ENCODE measurements at regions not wholly inside any gene's neighbourhood (a gene's known extent, or its start where the extent isn't known, plus 50 kb on each side); places are given as distances from the start of the nearest gene placed in this dataset.

DNA sequence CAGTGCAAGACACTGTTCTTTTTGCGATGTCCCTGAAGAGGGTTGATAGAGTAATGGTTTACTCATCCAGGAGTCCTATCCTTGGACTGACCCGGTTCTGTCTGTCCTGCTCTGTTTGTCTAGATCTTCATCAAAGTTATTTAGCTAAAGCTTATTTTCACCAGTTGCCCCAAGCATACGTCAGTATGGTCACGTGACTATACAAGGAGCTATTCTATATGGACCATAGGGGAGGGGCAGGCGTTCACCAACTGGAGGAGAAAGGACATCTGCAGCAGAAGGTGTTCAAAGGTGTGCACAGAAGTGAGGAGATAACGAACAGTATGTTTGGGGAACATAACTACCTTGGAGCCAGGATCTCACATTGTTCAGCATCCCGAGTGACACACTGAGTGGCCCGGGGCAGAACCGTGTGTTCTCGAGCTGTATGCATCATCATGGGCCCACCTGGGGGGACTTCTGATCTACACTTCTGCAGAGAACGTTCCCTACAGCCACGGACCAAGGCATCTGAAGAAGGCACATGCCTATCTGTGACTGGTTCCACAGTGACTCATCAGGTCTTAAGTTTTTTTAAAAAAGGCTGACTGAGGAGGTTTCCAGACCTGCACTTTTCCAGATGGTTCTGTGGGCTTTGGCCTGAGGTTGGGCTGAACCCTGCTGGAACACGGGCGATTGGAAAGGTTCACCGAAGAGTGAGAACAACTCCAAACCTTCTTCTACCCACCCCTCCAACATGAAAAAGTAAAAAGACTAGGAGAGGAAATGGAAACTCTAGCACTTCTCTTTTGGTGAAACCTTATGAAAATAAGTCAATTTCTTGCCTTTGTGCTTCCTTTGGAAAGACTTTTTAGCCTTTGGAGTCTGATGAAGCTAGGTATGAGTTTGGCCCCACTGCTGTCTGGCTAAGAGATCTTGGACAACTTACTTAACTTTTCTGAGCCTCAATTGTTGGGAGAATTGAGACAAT, 68.6 kb upstream of the YWHAQ start:
- ChIA-PET CTCF (interaction anchor here (1.0 to 1.7 kb wide), 2 partner anchors 26 to 39 kb away, joined by 3 to 4 read pairs; no protein-coding TSS in a partner anchor), POLR2A (no interaction called here)
- no peak for TF ChIP-seq CTCF (IDR thresholded peaks at IDR 0.05; ENCODE audit: control extremely low read depth, extremely low read depth, low read depth, missing control alignments)
- no peak for DNase-seq (ENCODE audit: extremely low spot score)

GRCh38 chr2:9700109-9700495, 69.3 kb upstream of the YWHAQ start:
- no peak for DNase-seq (ENCODE audit: extremely low spot score)
- CTCF ChIA-PET = interaction anchor here (1.7 kb wide), 1 partner anchor 25 kb away, joined by 4 read pairs; no protein-coding TSS in a partner anchor
- POLR2A ChIA-PET = no interaction called here
- no peak for TF ChIP-seq CTCF (IDR thresholded peaks at IDR 0.05; ENCODE audit: control extremely low read depth, extremely low read depth, low read depth, missing control alignments)

DNA sequence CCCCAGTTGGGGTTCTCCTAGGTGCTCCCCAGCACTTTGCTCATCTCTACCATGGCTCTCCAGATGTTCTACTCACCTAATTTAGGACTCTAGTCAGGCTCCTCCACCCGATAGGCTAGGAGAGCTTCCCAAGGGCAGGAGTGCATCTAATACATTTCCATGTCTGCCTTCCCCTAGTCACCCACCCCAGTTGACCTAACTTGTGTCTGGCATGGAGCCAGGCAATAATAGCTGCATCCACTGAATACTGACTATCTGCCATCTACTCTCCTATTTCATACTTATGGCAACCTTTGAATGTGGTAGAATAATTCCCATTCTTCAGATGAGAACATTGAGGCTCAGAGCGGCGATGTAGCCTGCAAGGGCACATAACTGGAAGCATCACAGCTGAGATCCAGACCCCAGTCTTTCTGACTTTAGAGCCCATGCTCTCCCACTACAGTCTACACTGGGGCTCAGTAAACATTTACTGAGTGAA, 71.8 kb upstream of the YWHAQ start:
- DNase-seq (ENCODE audit: extremely low spot score) = no peak
- ChIA-PET CTCF (interaction anchor here (0.9 to 2.0 kb wide), 4 partner anchors 11 to 34 kb away, joined by 3 to 11 read pairs (median 4); no protein-coding TSS in a partner anchor), POLR2A (no interaction called here)
- no peak for TF ChIP-seq CTCF (IDR thresholded peaks at IDR 0.05; ENCODE audit: control extremely low read depth, extremely low read depth, low read depth, missing control alignments)

- ChIA-PET CTCF (interaction anchor here (0.9 to 2.0 kb wide), 4 partner anchors 11 to 34 kb away, joined by 3 to 11 read pairs (median 4); no protein-coding TSS in a partner anchor), POLR2A (no interaction called here)
- TF ChIP-seq CTCF (IDR thresholded peaks at IDR 0.05; ENCODE audit: control extremely low read depth, extremely low read depth, low read depth, missing control alignments) = no peak
- DNase-seq (ENCODE audit: extremely low spot score) = no peak
Measured at GRCh38 chr2:9703085-9703678, 72.4 kb upstream of the YWHAQ start.

DNA sequence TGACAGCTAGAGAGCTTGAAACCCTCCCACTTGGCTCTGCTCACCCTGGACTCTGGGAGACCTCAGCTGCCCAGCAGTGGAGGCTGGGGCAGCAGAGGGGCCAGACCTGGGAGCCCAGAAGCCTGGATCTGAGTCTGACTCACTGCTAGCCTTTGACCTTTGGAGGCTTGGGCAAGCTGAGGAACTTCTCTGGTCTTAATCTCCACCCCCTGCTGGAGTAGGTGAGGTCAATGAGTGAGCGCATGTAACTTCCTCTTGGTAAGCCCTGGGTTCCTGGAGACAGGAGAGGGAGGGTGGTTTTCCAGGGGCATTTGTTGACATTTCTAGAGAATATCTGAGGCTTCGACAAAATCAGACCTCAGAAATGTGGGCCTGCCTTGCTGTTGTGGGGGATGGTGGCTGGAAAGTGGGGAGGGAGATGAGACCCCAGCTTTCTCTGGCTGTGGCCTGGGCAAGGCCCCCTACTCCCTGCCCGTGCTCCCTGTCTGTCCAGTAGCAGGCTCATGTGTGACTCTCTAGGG, 73.0 kb upstream of the YWHAQ start:
- POLR2A ChIA-PET = no interaction called here
- CTCF ChIA-PET = interaction anchor here (0.9 to 2.0 kb wide), 4 partner anchors 10 to 33 kb away, joined by 3 to 11 read pairs (median 4); no protein-coding TSS in a partner anchor
- no peak for DNase-seq (ENCODE audit: extremely low spot score)
- no peak for TF ChIP-seq CTCF (IDR thresholded peaks at IDR 0.05; ENCODE audit: control extremely low read depth, extremely low read depth, low read depth, missing control alignments)

DNA sequence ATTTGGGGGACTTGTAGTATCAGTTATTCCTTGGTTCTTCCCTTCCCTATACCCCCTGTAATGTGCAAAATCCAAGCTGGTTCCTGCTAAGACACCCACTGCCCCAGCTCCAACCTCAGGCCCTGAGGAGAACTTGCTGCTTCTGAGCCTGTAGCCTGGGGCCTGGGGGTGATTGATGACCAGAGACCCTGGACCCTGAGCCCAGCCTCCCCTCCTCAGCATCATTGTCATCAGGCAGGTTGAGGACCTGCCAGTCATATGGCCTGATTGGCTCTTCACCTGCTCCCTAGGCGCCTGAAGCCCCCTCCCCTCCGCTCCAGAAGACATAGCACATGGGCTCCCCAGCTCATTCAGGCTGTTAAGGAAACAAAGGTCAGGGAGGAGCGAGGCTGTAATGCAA, 73.8 kb upstream of the YWHAQ start:
- no peak for DNase-seq (ENCODE audit: extremely low spot score)
- POLR2A ChIA-PET = interaction anchor here (0.7 kb wide), 1 partner anchor 48 kb away, joined by 4 read pairs; no protein-coding TSS in a partner anchor
- CTCF ChIA-PET = interaction anchor here (0.9 to 2.0 kb wide), 3 partner anchors 9 to 23 kb away, joined by 3 to 11 read pairs (median 3); no protein-coding TSS in a partner anchor
- no peak for TF ChIP-seq CTCF (IDR thresholded peaks at IDR 0.05; ENCODE audit: control extremely low read depth, extremely low read depth, low read depth, missing control alignments)
